ENCODE measurements at regions not wholly inside any gene's neighbourhood (a gene's known extent, or its start where the extent isn't known, plus 50 kb on each side); places are given as distances from the start of the nearest gene placed in this dataset.

- Histone ChIP-seq H3K27me3 (no peaks in the 10 kb centered on the region), H3K27ac (replicated peaks in 1 of 4) (no peak overlapping the region), H3K4me1 (no peaks in the 10 kb centered on the region), H3K36me3 (no peaks in the 10 kb centered on the region), H3K9me3 (no peaks in the 10 kb centered on the region), H3K4me3 (no peak overlapping the region)
- DNase-seq (ENCODE audit: extremely low spot score), result no peak
- no peak for TF ChIP-seq EP300 (IDR thresholded peaks at IDR 0.05)
- TF ChIP-seq POLR2A (IDR thresholded peaks at IDR 0.05; ENCODE audit: low read depth), result no peak
- no peak for TF ChIP-seq POLR2AphosphoS5 (IDR thresholded peaks at IDR 0.05)
- TF ChIP-seq CTCF (IDR thresholded peaks at IDR 0.05), result no peak
- intact Hi-C loops (cut with DNase I), result no loop called here
- WGBS, result 75% methylated on average over 1 of the region's 1 CpG
Measured at GRCh38 chr13:56271686-56272085, 869.0 kb upstream of the PRR20A start.

GRCh38 chr13:56283262-56283828 is 857.4 kb upstream of the PRR20A start:
- no peak overlapping the region for H3K27ac ChIP-seq (replicated peaks in 1 of 4)
- H3K4me3 ChIP-seq, result no peak overlapping the region
- H3K9me3 ChIP-seq, result no peaks in the 10 kb centered on the region
- intact Hi-C loops (cut with DNase I), result no loop called here
- no peak for TF ChIP-seq EP300 (IDR thresholded peaks at IDR 0.05)
- TF ChIP-seq POLR2A (IDR thresholded peaks at IDR 0.05; ENCODE audit: low read depth), result no peak
- TF ChIP-seq POLR2AphosphoS5 (IDR thresholded peaks at IDR 0.05), result no peak
- no peak for TF ChIP-seq CTCF (IDR thresholded peaks at IDR 0.05)
- 65% methylated on average over 4 of the region's 4 CpGs for WGBS
- no peak for DNase-seq (ENCODE audit: extremely low spot score)
- no peaks in the 10 kb centered on the region for H3K36me3 ChIP-seq
- H3K4me1 ChIP-seq, result no peaks in the 10 kb centered on the region
- no peaks in the 10 kb centered on the region for H3K27me3 ChIP-seq

- H3K36me3 ChIP-seq, result no peaks in the 10 kb centered on the region
- no peak overlapping the region for H3K4me3 ChIP-seq
- DNase-seq (ENCODE audit: extremely low spot score), result no peak
- TF ChIP-seq EP300 (IDR thresholded peaks at IDR 0.05), result no peak
- no peak for TF ChIP-seq POLR2AphosphoS5 (IDR thresholded peaks at IDR 0.05)
- TF ChIP-seq CTCF (IDR thresholded peaks at IDR 0.05), result no peak
- TF ChIP-seq POLR2A (IDR thresholded peaks at IDR 0.05; ENCODE audit: low read depth), result no peak
- intact Hi-C loops (cut with DNase I), result no loop called here
- no peak overlapping the region for H3K27ac ChIP-seq (replicated peaks in 1 of 4)
- no peaks in the 10 kb centered on the region for H3K4me1 ChIP-seq
- H3K27me3 ChIP-seq, result no peaks in the 10 kb centered on the region
- no peaks in the 10 kb centered on the region for H3K9me3 ChIP-seq
Measured at GRCh38 chr13:56299650-56300049, 841.1 kb upstream of the PRR20A start.

- no peak for DNase-seq (ENCODE audit: extremely low spot score)
- H3K9me3 ChIP-seq, result no peaks in the 10 kb centered on the region
- intact Hi-C loops (cut with DNase I), result no loop called here
- no peaks in the 10 kb centered on the region for H3K27me3 ChIP-seq
- TF ChIP-seq EP300 (IDR thresholded peaks at IDR 0.05), result no peak
- TF ChIP-seq CTCF (IDR thresholded peaks at IDR 0.05), result no peak
- no peak for TF ChIP-seq POLR2A (IDR thresholded peaks at IDR 0.05; ENCODE audit: low read depth)
- TF ChIP-seq POLR2AphosphoS5 (IDR thresholded peaks at IDR 0.05), result no peak
- H3K36me3 ChIP-seq, result no peaks in the 10 kb centered on the region
- whole genome bisulfite sequencing, result 60% methylated on average over 3 of the region's 3 CpGs
- H3K27ac ChIP-seq (replicated peaks in 1 of 4), result no peak overlapping the region
- no peak overlapping the region for H3K4me3 ChIP-seq
- H3K4me1 ChIP-seq, result no peaks in the 10 kb centered on the region
Measured at GRCh38 chr13:56314765-56315164, 826.0 kb upstream of the PRR20A start.

GRCh38 chr13:56317841-56318240 is 822.9 kb upstream of the PRR20A start:
- H3K4me3 ChIP-seq, result no peak overlapping the region
- H3K36me3 ChIP-seq, result no peaks in the 10 kb centered on the region
- no peak overlapping the region for H3K27ac ChIP-seq (replicated peaks in 1 of 4)
- H3K9me3 ChIP-seq, result no peaks in the 10 kb centered on the region
- TF ChIP-seq EP300 (IDR thresholded peaks at IDR 0.05) (no peak), CTCF (IDR thresholded peaks at IDR 0.05) (no peak), POLR2AphosphoS5 (IDR thresholded peaks at IDR 0.05) (no peak), POLR2A (IDR thresholded peaks at IDR 0.05; ENCODE audit: low read depth) (no peak)
- intact Hi-C loops (cut with DNase I), result no loop called here
- H3K27me3 ChIP-seq, result no peaks in the 10 kb centered on the region
- no peak for DNase-seq (ENCODE audit: extremely low spot score)
- no peaks in the 10 kb centered on the region for H3K4me1 ChIP-seq
- 96% methylated on average over 2 of the region's 2 CpGs for WGBS

All from esophagus muscularis mucosa (tissue), 4 donors.